KBM-7 (cell line): ENCODE measurements at regions not wholly inside any gene's neighbourhood (a gene's known extent, or its start where the extent isn't known, plus 50 kb on each side); places are given as distances from the start of the nearest gene placed in this dataset.
A peak's percentile ranks its signal among the peaks of the same experiment; 100 is the strongest.

Experiments used
- DNase-seq: peaks from one replicate; pipeline ENCODE4 v3.0.0-alpha.2; 2015
- in situ Hi-C: fragments of 300-500 bp; cut with MboI; formaldehyde crosslinking; loops from 2 replicates; pipeline ENCODE4 v1.14.3; 2020; ENCODE audit warnings: low sequenced_read_pairs, low pct_unique_long_range_greater_than_20kb, mixed read lengths

GRCh38 chr1:199163670-199164069 is 524.8 kb downstream of the PTPRC start:
- no peak for DNase-seq
- in situ Hi-C loops: no loop called here

GRCh38 chr1:199167460-199167859 is 528.6 kb downstream of the PTPRC start:
- in situ Hi-C loops: no loop called here
- DNase-seq: no peak

- in situ Hi-C loops: no loop called here
- no peak for DNase-seq
These were observed 530.2 kb downstream of the PTPRC start for GRCh38 chr1:199168888-199169585.

- in situ Hi-C loops: no loop called here
- DNase-seq: no peak
These were observed 531.9 kb downstream of the PTPRC start for GRCh38 chr1:199170711-199171110.

- DNase-seq: no peak
These were observed 533.6 kb downstream of the PTPRC start for GRCh38 chr1:199172171-199173124.

GRCh38 chr1:199173356-199173755 is 534.5 kb downstream of the PTPRC start:
- in situ Hi-C loops: no loop called here
- DNase-seq: peak; percentile 67

More at GRCh38 chr1:199172171-199173124, 533.6 kb downstream of the PTPRC start:
- in situ Hi-C loops: no loop called here

- in situ Hi-C loops: no loop called here
These were observed 535.5 kb downstream of the PTPRC start for GRCh38 chr1:199174336-199174735.

GRCh38 chr1:199176713-199177112 is 537.9 kb downstream of the PTPRC start:
- DNase-seq: no peak
- in situ Hi-C loops: no loop called here

More at GRCh38 chr1:199174336-199174735, 535.5 kb downstream of the PTPRC start:
- DNase-seq: no peak

GRCh38 chr1:199177241-199177640 is 538.4 kb downstream of the PTPRC start:
- in situ Hi-C loops: no loop called here
- DNase-seq: no peak

- DNase-seq: no peak
- in situ Hi-C loops: no loop called here
These were observed 539.8 kb downstream of the PTPRC start for GRCh38 chr1:199178646-199179045.

GRCh38 chr1:199182186-199182843 is 543.5 kb downstream of the PTPRC start:
- in situ Hi-C loops: no loop called here
- DNase-seq: peak; percentile 35

- in situ Hi-C loops: no loop called here
- no peak for DNase-seq
These were observed 545.3 kb downstream of the PTPRC start for GRCh38 chr1:199184180-199184579.

- in situ Hi-C loops: no loop called here
- DNase-seq: no peak
These were observed 556.0 kb downstream of the PTPRC start for GRCh38 chr1:199194862-199195261.

GRCh38 chr1:199197695-199198094 is 558.9 kb downstream of the PTPRC start:
- DNase-seq: no peak
- in situ Hi-C loops: no loop called here

GRCh38 chr1:199202331-199202730 is 563.5 kb downstream of the PTPRC start:
- DNase-seq: peak; percentile 87
- in situ Hi-C loops: no loop called here

GRCh38 chr1:199204231-199204630 is 565.4 kb downstream of the PTPRC start:
- in situ Hi-C loops: no loop called here
- DNase-seq: no peak

GRCh38 chr1:199205740-199206441 is 567.1 kb downstream of the PTPRC start:
- no peak for DNase-seq
- in situ Hi-C loops: no loop called here

GRCh38 chr1:199208847-199209246 is 570.0 kb downstream of the PTPRC start:
- DNase-seq: no peak
- in situ Hi-C loops: no loop called here

GRCh38 chr1:199218065-199218464 is 579.2 kb downstream of the PTPRC start:
- DNase-seq: no peak
- in situ Hi-C loops: no loop called here
